ENCODE measurements at regions not wholly inside any gene's neighbourhood (a gene's known extent, or its start where the extent isn't known, plus 50 kb on each side); places are given as distances from the start of the nearest gene placed in this dataset.

DNA sequence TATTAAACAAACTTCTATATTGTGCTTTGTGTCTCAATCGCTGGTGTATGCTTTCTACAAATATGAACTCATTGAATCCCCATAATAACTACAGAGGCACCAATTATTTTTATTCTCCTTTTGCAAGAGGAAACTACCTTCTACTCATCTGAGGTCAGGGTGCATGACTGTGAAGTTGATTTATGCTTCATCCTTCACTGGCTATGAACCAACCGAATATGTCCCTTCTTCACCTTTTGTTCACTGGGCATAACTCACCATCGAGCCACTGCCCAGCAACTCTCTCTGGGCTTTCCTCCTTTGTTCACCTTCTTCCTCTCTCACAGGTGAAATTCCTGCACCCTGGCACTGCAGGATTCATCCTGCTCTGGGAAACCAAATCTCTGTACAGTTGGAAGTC is 61.3 kb upstream of the PFKP start:
- Histone ChIP-seq H2BK5ac (ENCODE audit: low read depth, low read length, poor library complexity, severe bottlenecking) (no peak overlapping the region), H3K4me3 (ENCODE audit: insufficient read depth in 1 of 2, low read depth in 1 of 2, low read length in 2 of 2) (no peak overlapping the region), H3K4me2 (ENCODE audit: low read length, poor library complexity, severe bottlenecking) (no peak overlapping the region), H2AFZ (ENCODE audit: low read depth, low read length) (no peak overlapping the region), H3K9me3 (ENCODE audit: control insufficient read depth, low read length) (no peaks in the 10 kb centered on the region), H3K9ac (ENCODE audit: low read length) (no peak overlapping the region), H3K27me3 (ENCODE audit: control insufficient read depth in 1 of 2, insufficient read depth in 1 of 2, low read length in 2 of 2) (peaks cover 0 to 49% of the 10 kb centered on the region in 2 experiments), H2BK120ac (ENCODE audit: low read depth, low read length) (no peak overlapping the region), H3K36me3 (ENCODE audit: control insufficient read depth in 1 of 2, insufficient read depth in 2 of 2, low read depth in 1 of 2, low read length in 2 of 2) (no peaks in the 10 kb centered on the region), H3K79me1 (replicated peaks; ENCODE audit: low read length, poor library complexity, severe bottlenecking) (no peaks in the 10 kb centered on the region), H4K8ac (ENCODE audit: low read length) (no peak overlapping the region), H2AK5ac (ENCODE audit: low read length, severe bottlenecking) (no peak overlapping the region), H3K18ac (ENCODE audit: low read depth in 1 of 2, low read length in 2 of 2) (no peak overlapping the region), H3K4me1 (ENCODE audit: control insufficient read depth, insufficient read depth, low read depth, low read length) (peaks cover 3% of the 10 kb centered on the region), H2BK15ac (ENCODE audit: low read depth, poor library complexity, severe bottlenecking) (no peak overlapping the region), H3K14ac (ENCODE audit: low read length in 2 of 2) (no peak overlapping the region), H4K91ac (ENCODE audit: low read length) (no peak overlapping the region), H2BK12ac (ENCODE audit: low read length in 2 of 2) (no peak overlapping the region), H3K4ac (ENCODE audit: low read depth in 1 of 2, low read length in 2 of 2) (no peak overlapping the region), H3K23ac (ENCODE audit: low read length in 2 of 2) (no peak overlapping the region), H3K27ac (ENCODE audit: low read length, poor library complexity, severe bottlenecking) (no peak overlapping the region)
- no peak for DNase-seq
- 64% methylated on average over 3 of the region's 3 CpGs for whole genome bisulfite sequencing

- Histone ChIP-seq H3K4me1 (ENCODE audit: control insufficient read depth, insufficient read depth, low read depth, low read length) (peaks cover 1% of the 10 kb centered on the region), H3K9ac (ENCODE audit: low read length) (no peak overlapping the region), H3K18ac (ENCODE audit: low read depth in 1 of 2, low read length in 2 of 2) (no peak overlapping the region), H3K14ac (ENCODE audit: low read length in 2 of 2) (no peak overlapping the region), H2BK12ac (ENCODE audit: low read length in 2 of 2) (no peak overlapping the region), H2BK5ac (ENCODE audit: low read depth, low read length, poor library complexity, severe bottlenecking) (no peak overlapping the region), H4K91ac (ENCODE audit: low read length) (no peak overlapping the region), H3K36me3 (ENCODE audit: control insufficient read depth in 1 of 2, insufficient read depth in 2 of 2, low read depth in 1 of 2, low read length in 2 of 2) (no peaks in the 10 kb centered on the region), H3K27ac (ENCODE audit: low read length, poor library complexity, severe bottlenecking) (no peak overlapping the region), H2AK5ac (ENCODE audit: low read length, severe bottlenecking) (no peak overlapping the region), H3K9me3 (ENCODE audit: control insufficient read depth, low read length) (no peaks in the 10 kb centered on the region), H3K4me2 (ENCODE audit: low read length, poor library complexity, severe bottlenecking) (no peak overlapping the region), H2BK120ac (ENCODE audit: low read depth, low read length) (no peak overlapping the region), H3K23ac (ENCODE audit: low read length in 2 of 2) (no peak overlapping the region), H3K4ac (ENCODE audit: low read depth in 1 of 2, low read length in 2 of 2) (no peak overlapping the region), H3K4me3 (ENCODE audit: insufficient read depth in 1 of 2, low read depth in 1 of 2, low read length in 2 of 2) (no peak overlapping the region), H3K79me1 (replicated peaks; ENCODE audit: low read length, poor library complexity, severe bottlenecking) (no peaks in the 10 kb centered on the region), H2AFZ (ENCODE audit: low read depth, low read length) (no peak overlapping the region), H4K8ac (ENCODE audit: low read length) (no peak overlapping the region), H3K27me3 (ENCODE audit: control insufficient read depth in 1 of 2, insufficient read depth in 1 of 2, low read length in 2 of 2) (peaks cover 0 to 18% of the 10 kb centered on the region in 2 experiments), H2BK15ac (ENCODE audit: low read depth, poor library complexity, severe bottlenecking) (no peak overlapping the region)
- 94% methylated on average over 1 of the region's 2 CpGs for WGBS
- DNase-seq = no peak
These were observed 65.0 kb upstream of the PFKP start for GRCh38 chr10:3002304-3002703.

DNA sequence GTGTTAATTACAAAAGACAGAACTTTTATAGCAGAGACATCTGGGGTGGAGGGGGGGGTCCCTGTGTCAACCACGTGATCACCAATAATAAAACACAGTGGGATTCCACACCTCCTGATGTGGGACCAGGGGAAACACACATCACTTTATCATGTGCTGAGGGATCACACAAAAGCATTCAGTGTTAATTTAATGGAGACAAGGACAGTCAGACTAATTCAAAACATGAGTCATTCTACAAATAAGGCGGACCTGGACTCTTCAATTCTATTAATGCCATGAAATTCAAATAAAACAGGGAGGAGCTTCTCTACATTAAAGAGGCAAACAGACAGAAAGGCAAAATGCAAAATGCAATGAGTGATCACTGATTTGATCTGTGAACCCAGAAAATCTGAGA is 67.3 kb upstream of the PFKP start:
- H2BK5ac ChIP-seq (ENCODE audit: low read depth, low read length, poor library complexity, severe bottlenecking) = no peak overlapping the region
- no peak overlapping the region for H2AK5ac ChIP-seq (ENCODE audit: low read length, severe bottlenecking)
- no peak overlapping the region for H2AFZ ChIP-seq (ENCODE audit: low read depth, low read length)
- no peak overlapping the region for H2BK120ac ChIP-seq (ENCODE audit: low read depth, low read length)
- H3K36me3 ChIP-seq (ENCODE audit: control insufficient read depth in 1 of 2, insufficient read depth in 2 of 2, low read depth in 1 of 2, low read length in 2 of 2) = no peaks in the 10 kb centered on the region
- 79% methylated on average over 2 of the region's 2 CpGs for WGBS
- DNase-seq = no peak
- H3K14ac ChIP-seq (ENCODE audit: low read length in 2 of 2) = no peak overlapping the region
- no peak overlapping the region for H3K4ac ChIP-seq (ENCODE audit: low read depth in 1 of 2, low read length in 2 of 2)
- H2BK12ac ChIP-seq (ENCODE audit: low read length in 2 of 2) = no peak overlapping the region
- H3K79me1 ChIP-seq (replicated peaks; ENCODE audit: low read length, poor library complexity, severe bottlenecking) = no peaks in the 10 kb centered on the region
- H3K23ac ChIP-seq (ENCODE audit: low read length in 2 of 2) = no peak overlapping the region
- no peak overlapping the region for H2BK15ac ChIP-seq (ENCODE audit: low read depth, poor library complexity, severe bottlenecking)
- H3K4me2 ChIP-seq (ENCODE audit: low read length, poor library complexity, severe bottlenecking) = no peak overlapping the region
- no peak overlapping the region for H4K91ac ChIP-seq (ENCODE audit: low read length)
- H3K27ac ChIP-seq (ENCODE audit: low read length, poor library complexity, severe bottlenecking) = no peak overlapping the region
- H3K9ac ChIP-seq (ENCODE audit: low read length) = no peak overlapping the region
- H3K9me3 ChIP-seq (ENCODE audit: control insufficient read depth, low read length) = no peaks in the 10 kb centered on the region
- no peak overlapping the region for H4K8ac ChIP-seq (ENCODE audit: low read length)
- H3K4me3 ChIP-seq (ENCODE audit: insufficient read depth in 1 of 2, low read depth in 1 of 2, low read length in 2 of 2) = no peak overlapping the region
- H3K18ac ChIP-seq (ENCODE audit: low read depth in 1 of 2, low read length in 2 of 2) = no peak overlapping the region
- H3K27me3 ChIP-seq (ENCODE audit: control insufficient read depth in 1 of 2, insufficient read depth in 1 of 2, low read length in 2 of 2) = peaks cover 0 to 21% of the 10 kb centered on the region in 2 experiments
- peaks cover 1% of the 10 kb centered on the region for H3K4me1 ChIP-seq (ENCODE audit: control insufficient read depth, insufficient read depth, low read depth, low read length)

DNA sequence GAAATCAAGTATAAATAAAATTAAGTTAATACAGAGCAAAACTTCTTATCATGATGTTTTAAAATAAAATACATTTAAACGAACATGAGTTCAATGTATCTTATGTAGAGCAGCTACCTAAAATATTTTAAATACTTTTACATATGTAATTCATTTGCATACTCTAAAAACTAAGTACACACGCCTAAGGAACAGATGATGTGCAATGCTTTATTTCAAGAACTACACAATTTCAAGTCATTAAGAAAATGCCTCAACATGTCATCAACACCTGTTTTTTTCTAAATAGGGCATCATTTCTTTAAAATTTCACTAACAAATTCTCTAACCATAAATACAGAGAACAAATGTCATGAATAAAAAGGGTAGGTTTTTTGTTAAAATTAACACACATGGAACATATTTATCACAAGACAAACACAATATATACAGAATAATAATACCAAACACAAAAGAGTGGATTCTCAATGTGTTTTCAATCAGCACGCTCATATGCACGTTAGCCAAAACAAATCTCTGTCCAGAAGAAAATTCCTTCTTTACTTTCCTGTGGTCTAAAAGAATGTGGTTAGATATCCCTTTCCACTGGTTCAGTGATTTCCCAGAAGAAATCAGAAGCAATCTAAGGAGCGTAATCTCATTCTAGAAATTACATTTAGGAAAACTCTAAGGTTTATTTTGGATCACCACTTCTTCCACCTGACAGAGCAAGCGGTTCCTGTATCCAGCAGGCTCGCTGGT is 73.0 kb upstream of the PFKP start:
- Histone ChIP-seq H2AFZ (ENCODE audit: low read depth, low read length) (no peak overlapping the region), H3K4me1 (ENCODE audit: control insufficient read depth, insufficient read depth, low read depth, low read length) (peaks cover 12% of the 10 kb centered on the region), H3K4me3 (ENCODE audit: insufficient read depth in 1 of 2, low read depth in 1 of 2, low read length in 2 of 2) (no peak overlapping the region), H3K9me3 (ENCODE audit: control insufficient read depth, low read length) (peaks cover 3% of the 10 kb centered on the region), H3K27me3 (ENCODE audit: control insufficient read depth in 1 of 2, insufficient read depth in 1 of 2, low read length in 2 of 2) (peaks cover 0 to 19% of the 10 kb centered on the region in 2 experiments), H4K8ac (ENCODE audit: low read length) (no peak overlapping the region), H3K14ac (ENCODE audit: low read length in 2 of 2) (no peak overlapping the region), H3K4me2 (ENCODE audit: low read length, poor library complexity, severe bottlenecking) (no peak overlapping the region), H2BK120ac (ENCODE audit: low read depth, low read length) (no peak overlapping the region), H4K91ac (ENCODE audit: low read length) (no peak overlapping the region), H2AK5ac (ENCODE audit: low read length, severe bottlenecking) (no peak overlapping the region), H2BK5ac (ENCODE audit: low read depth, low read length, poor library complexity, severe bottlenecking) (no peak overlapping the region), H3K4ac (ENCODE audit: low read depth in 1 of 2, low read length in 2 of 2) (no peak overlapping the region), H3K9ac (ENCODE audit: low read length) (no peak overlapping the region), H3K79me1 (replicated peaks; ENCODE audit: low read length, poor library complexity, severe bottlenecking) (no peaks in the 10 kb centered on the region), H3K27ac (ENCODE audit: low read length, poor library complexity, severe bottlenecking) (peak overlapping the region; percentile 48), H3K23ac (ENCODE audit: low read length in 2 of 2) (no peak overlapping the region), H3K18ac (ENCODE audit: low read depth in 1 of 2, low read length in 2 of 2) (no peak overlapping the region), H2BK12ac (ENCODE audit: low read length in 2 of 2) (no peak overlapping the region), H3K36me3 (ENCODE audit: control insufficient read depth in 1 of 2, insufficient read depth in 2 of 2, low read depth in 1 of 2, low read length in 2 of 2) (no peaks in the 10 kb centered on the region), H2BK15ac (ENCODE audit: low read depth, poor library complexity, severe bottlenecking) (no peak overlapping the region)
- no peak for DNase-seq
- WGBS = 95% methylated on average over 6 of the region's 7 CpGs

Data from mesenchymal stem cell (in vitro differentiated cells and primary cell).